Type B pancreatic cell (in vitro differentiated cells): ENCODE measurements at regions not wholly inside any gene's neighbourhood (a gene's known extent, or its start where the extent isn't known, plus 50 kb on each side); places are given as distances from the start of the nearest gene placed in this dataset.

Experiments used
- DNase-seq: peaks from one replicate; pipeline ENCODE4 v3.0.0; 2021; ENCODE audit warnings: mixed read lengths; ENCODE audit not compliant: unreplicated experiment; ENCODE audit errors: extremely low spot score
- H3K27ac Mint-ChIP-seq: 2 replicates; pipeline ENCODE4 v1.8.0; 2021; ENCODE audit warnings: mild to moderate bottlenecking, mixed read lengths
- H3K27me3 Mint-ChIP-seq: 2 replicates; pipeline ENCODE4 v1.8.0; 2021; ENCODE audit warnings: mixed read lengths
- H3K36me3 Mint-ChIP-seq: 2 replicates; pipeline ENCODE4 v1.8.0; 2021; ENCODE audit warnings: mixed read lengths
- H3K4me1 Mint-ChIP-seq: one replicate; pipeline ENCODE4 v1.8.0; 2021; ENCODE audit warnings: mixed read lengths; ENCODE audit not compliant: unreplicated experiment
- H3K4me3 Mint-ChIP-seq: 2 replicates; pipeline ENCODE4 v1.8.0; 2021; ENCODE audit warnings: mild to moderate bottlenecking, mixed read lengths
- H3K9me3 Mint-ChIP-seq: 2 replicates; pipeline ENCODE4 v1.8.0; 2021; ENCODE audit warnings: mixed read lengths
- TF ChIP-seq, protein P1 (sequence below): fragments of 200-600 bp; sonication (generic); conservative IDR thresholded peaks from 2 replicates; pipeline ENCODE4 v1.5.0; 2021; ENCODE audit warnings: antibody characterized with exemption, mild to moderate bottlenecking

DNA sequence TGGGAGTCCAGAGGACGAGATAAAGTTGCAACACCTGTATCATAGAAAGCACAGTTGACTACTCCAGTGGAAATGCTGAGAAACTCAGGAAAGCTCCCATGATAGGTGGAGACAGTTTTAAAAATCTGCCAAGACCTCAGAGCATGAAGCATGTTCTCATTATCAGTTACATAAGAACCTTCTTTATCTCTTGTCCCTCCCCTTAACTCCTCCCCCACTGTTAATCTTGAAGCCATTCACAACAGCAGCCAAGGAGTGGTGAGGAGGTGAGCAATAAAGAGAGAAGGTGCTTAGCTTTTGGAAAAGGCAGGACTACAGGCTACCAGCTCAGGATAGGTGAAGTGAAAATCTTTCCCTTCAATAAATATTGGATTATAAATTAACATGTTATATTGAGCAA is 657.9 kb downstream of the NYAP2 start:
- Mint-ChIP-seq H3K27me3 (no peaks in the 10 kb centered on the region), H3K4me1 (peaks cover 8% of the 10 kb centered on the region), H3K27ac (no peak overlapping the region), H3K36me3 (no peaks in the 10 kb centered on the region), H3K4me3 (no peak overlapping the region), H3K9me3 (peaks cover 6% of the 10 kb centered on the region)
- DNase-seq, result no peak
- TF ChIP-seq, protein P1, sequence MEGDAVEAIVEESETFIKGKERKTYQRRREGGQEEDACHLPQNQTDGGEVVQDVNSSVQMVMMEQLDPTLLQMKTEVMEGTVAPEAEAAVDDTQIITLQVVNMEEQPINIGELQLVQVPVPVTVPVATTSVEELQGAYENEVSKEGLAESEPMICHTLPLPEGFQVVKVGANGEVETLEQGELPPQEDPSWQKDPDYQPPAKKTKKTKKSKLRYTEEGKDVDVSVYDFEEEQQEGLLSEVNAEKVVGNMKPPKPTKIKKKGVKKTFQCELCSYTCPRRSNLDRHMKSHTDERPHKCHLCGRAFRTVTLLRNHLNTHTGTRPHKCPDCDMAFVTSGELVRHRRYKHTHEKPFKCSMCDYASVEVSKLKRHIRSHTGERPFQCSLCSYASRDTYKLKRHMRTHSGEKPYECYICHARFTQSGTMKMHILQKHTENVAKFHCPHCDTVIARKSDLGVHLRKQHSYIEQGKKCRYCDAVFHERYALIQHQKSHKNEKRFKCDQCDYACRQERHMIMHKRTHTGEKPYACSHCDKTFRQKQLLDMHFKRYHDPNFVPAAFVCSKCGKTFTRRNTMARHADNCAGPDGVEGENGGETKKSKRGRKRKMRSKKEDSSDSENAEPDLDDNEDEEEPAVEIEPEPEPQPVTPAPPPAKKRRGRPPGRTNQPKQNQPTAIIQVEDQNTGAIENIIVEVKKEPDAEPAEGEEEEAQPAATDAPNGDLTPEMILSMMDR, result no peak

DNA sequence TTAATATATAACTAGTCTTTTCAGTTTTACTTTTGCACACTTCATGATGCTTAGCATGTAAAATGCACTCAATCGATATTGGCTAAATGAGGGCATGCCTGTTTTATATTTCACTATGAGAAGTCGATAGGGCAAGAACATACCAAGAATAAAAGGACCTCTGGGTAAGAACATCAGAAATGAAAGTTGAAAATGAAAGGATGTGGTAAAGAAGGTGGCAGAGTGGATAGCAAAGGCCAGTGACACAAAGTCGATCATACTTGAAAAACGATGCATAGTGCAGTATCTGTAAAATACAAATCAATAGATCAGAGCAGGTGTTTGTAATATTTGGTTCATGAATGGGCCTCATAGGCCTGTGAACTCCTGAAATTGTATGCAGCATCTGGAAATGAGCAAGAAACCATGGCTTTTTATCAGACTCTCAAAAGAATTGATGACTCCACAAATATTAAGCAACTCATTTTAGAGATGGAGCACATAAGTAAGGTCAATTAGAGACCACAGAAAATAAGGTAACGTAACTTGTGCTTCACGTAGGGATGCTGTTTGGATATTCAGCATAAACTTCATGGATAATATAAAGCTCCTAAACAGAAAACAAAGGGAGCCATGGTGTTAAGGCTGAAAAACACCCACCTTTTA is 653.4 kb downstream of the NYAP2 start:
- H3K27ac Mint-ChIP-seq, result no peak overlapping the region
- H3K36me3 Mint-ChIP-seq, result no peaks in the 10 kb centered on the region
- H3K4me3 Mint-ChIP-seq, result no peak overlapping the region
- H3K27me3 Mint-ChIP-seq, result no peaks in the 10 kb centered on the region
- TF ChIP-seq, protein P1, result no peak
- H3K4me1 Mint-ChIP-seq, result peaks cover 17% of the 10 kb centered on the region
- no peak for DNase-seq
- peaks cover 6% of the 10 kb centered on the region for H3K9me3 Mint-ChIP-seq

DNA sequence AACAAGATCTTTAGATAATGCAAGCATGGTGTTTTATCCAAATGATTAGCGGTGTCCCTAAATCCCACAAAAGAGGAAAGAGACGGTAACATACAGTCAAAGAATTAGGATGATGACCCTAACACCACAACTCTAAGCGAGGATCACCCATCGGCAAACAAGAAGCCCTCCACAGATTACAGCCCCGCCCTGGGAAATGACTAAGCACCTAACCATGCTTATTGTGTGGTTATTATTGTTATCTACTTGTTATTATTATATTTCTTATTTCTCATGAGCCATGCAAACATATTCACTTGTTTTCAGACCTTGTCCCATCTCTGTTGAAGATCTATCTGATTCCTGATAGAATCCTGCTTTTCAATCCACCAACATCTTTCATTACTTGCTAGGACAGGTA is 651.3 kb downstream of the NYAP2 start:
- Mint-ChIP-seq H3K27me3 (no peaks in the 10 kb centered on the region), H3K4me3 (no peak overlapping the region), H3K27ac (no peak overlapping the region), H3K36me3 (no peaks in the 10 kb centered on the region), H3K4me1 (peaks cover 21% of the 10 kb centered on the region), H3K9me3 (no peaks in the 10 kb centered on the region)
- DNase-seq, result no peak
- TF ChIP-seq, protein P1, result no peak

DNA sequence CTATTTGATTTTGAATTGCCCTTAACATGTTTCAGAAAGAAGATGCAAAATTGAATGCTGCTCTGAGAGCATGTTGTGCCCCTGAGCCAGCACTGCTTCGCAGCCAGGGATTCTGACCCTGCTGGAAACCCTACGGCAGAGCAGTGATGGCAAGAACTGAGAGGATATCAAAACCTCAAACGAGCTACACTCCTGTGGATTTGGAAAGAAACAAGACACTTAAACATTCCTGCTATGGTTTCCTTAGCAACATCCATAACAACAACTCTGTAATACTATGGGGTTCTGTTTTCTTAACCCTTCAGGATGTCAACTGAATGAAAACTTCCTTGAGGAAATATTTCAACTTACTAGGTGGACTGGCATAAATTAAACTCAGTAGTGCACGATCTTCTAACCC is 649.1 kb downstream of the NYAP2 start:
- Mint-ChIP-seq H3K9me3 (no peaks in the 10 kb centered on the region), H3K4me1 (peaks cover 21% of the 10 kb centered on the region), H3K27ac (peak overlapping the region; percentile 33), H3K4me3 (no peak overlapping the region), H3K27me3 (no peaks in the 10 kb centered on the region), H3K36me3 (no peaks in the 10 kb centered on the region)
- no peak for DNase-seq
- TF ChIP-seq, protein P1, result peak; percentile 28

DNA sequence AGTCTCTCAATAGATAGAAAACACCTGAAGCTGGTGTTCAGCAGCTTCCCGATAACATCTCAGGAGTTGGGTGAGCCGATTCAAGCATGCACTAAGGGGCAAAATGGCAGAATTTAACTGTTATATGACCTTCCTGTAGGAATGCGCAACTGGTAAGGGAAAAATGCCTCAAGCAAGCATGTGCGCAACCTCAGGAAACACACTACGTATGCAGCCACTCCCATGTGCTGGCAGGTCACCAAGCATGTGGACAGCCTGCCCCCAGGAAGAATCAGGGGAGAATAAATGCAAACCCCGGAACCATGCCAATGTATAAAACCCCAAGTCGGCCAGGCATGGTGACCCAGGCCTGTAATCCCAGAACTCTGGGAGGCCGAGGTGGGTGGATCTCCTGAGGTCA is 645.6 kb downstream of the NYAP2 start:
- no peak for DNase-seq
- no peaks in the 10 kb centered on the region for H3K9me3 Mint-ChIP-seq
- peaks cover 14% of the 10 kb centered on the region for H3K4me1 Mint-ChIP-seq
- H3K27ac Mint-ChIP-seq, result no peak overlapping the region
- TF ChIP-seq, protein P1, result no peak
- H3K36me3 Mint-ChIP-seq, result no peaks in the 10 kb centered on the region
- H3K4me3 Mint-ChIP-seq, result no peak overlapping the region
- H3K27me3 Mint-ChIP-seq, result no peaks in the 10 kb centered on the region
